ENCODE measurements at regions not wholly inside any gene's neighbourhood (a gene's known extent, or its start where the extent isn't known, plus 50 kb on each side); places are given as distances from the start of the nearest gene placed in this dataset.

GRCh38 chrX:67342138-67342537, 201.7 kb upstream of the AR start:
- Histone ChIP-seq H3K4me2 (ENCODE audit: low read length) (no peak overlapping the region), H2AFZ (ENCODE audit: low read depth, low read length, poor library complexity, severe bottlenecking) (no peak overlapping the region), H3K36me3 (ENCODE audit: control insufficient read depth in 1 of 2, insufficient read depth in 2 of 2, low read length in 2 of 2) (no peaks in the 10 kb centered on the region), H3K4me3 (replicated peaks in 1 of 2; ENCODE audit: low read depth in 1 of 2, low read length in 2 of 2) (no peak overlapping the region), H3K79me2 (ENCODE audit: insufficient read depth, low read length) (no peaks in the 10 kb centered on the region), H3K9me3 (ENCODE audit: control insufficient read depth in 1 of 2, insufficient read depth in 1 of 2, low read depth in 1 of 2, low read length in 2 of 2) (no peaks in the 10 kb centered on the region), H3K9me2 (ENCODE audit: insufficient read depth) (no peaks in the 10 kb centered on the region), H3K9ac (ENCODE audit: low read length) (no peak overlapping the region), H3K27me3 (ENCODE audit: insufficient read depth, low read length) (no peaks in the 10 kb centered on the region), H3K27ac (ENCODE audit: low read depth, low read length) (no peak overlapping the region), H4K20me1 (ENCODE audit: insufficient read depth) (no peaks in the 10 kb centered on the region), H3K4me1 (ENCODE audit: control insufficient read depth in 1 of 2, insufficient read depth in 2 of 2, low read length in 2 of 2) (no peaks in the 10 kb centered on the region)
- no TSS peak for BruUV-seq (replicated peaks)
- TF ChIP-seq EZH2phosphoT487 (IDR thresholded peaks at IDR 0.05; ENCODE audit: borderline replicate concordance), result no peak
- TF ChIP-seq ZFX (IDR thresholded peaks at IDR 0.05), result no peak
- no peak for TF ChIP-seq RAD21 (IDR thresholded peaks at IDR 0.05; ENCODE audit: low read depth)
- no peak for TF ChIP-seq SIN3A (IDR thresholded peaks at IDR 0.05; ENCODE audit: low read depth)
- no peak for TF ChIP-seq CBX3 (IDR thresholded peaks at IDR 0.05; ENCODE audit: low read depth)
- no peak for TF ChIP-seq ZBTB33 (IDR thresholded peaks at IDR 0.05; ENCODE audit: extremely low read depth, insufficient replicate concordance, low read length)
- TF ChIP-seq ZNF274 (IDR thresholded peaks at IDR 0.05; ENCODE audit: low read depth, low read length), result no peak
- no peak for TF ChIP-seq CEBPB (IDR thresholded peaks at IDR 0.05; ENCODE audit: low read depth)
- no peak for TF ChIP-seq CTCF (IDR thresholded peaks at IDR 0.05 in 2 of 3, conservative IDR thresholded peaks at IDR 0.05 in 1 of 3; ENCODE audit: borderline replicate concordance in 1 of 3, insufficient read depth in 1 of 3, low read depth in 2 of 3, low read length in 2 of 3)
- no peak for TF ChIP-seq POLR2AphosphoS5 (IDR thresholded peaks at IDR 0.05; ENCODE audit: low read depth, low read length)
- no peak for TF ChIP-seq SP1 (IDR thresholded peaks at IDR 0.05; ENCODE audit: low read depth)
- no peak for TF ChIP-seq REST (IDR thresholded peaks at IDR 0.05; ENCODE audit: low read depth)
- no peak for TF ChIP-seq MAX (IDR thresholded peaks at IDR 0.05)
- TF ChIP-seq JUND (IDR thresholded peaks at IDR 0.05), result no peak
- no peak for TF ChIP-seq POLR2A (IDR thresholded peaks at IDR 0.05; ENCODE audit: borderline replicate concordance, extremely low read depth, insufficient read depth, insufficient read length)
- TF ChIP-seq SRF (IDR thresholded peaks at IDR 0.05; ENCODE audit: low read depth), result no peak
- TF ChIP-seq ELF1 (IDR thresholded peaks at IDR 0.05; ENCODE audit: borderline replicate concordance, low read depth), result no peak
- ChIA-PET CTCF (no interaction called here), RAD21 (ENCODE audit: low non-redundant PET in 1 of 2, low total read pairs in 2 of 2, uncharacterized antibody in 2 of 2, unreplicated experiment in 2 of 2) (no interaction called here), POLR2A (no interaction called here)
- DNase-seq (ENCODE audit: low read depth, low spot score) (no peak), ATAC-seq (no peak)
- intact Hi-C loops (cut with micrococcal nuclease), result no loop called here

All from HCT116 (cell line).